ENCODE measurements at regions not wholly inside any gene's neighbourhood (a gene's known extent, or its start where the extent isn't known, plus 50 kb on each side); places are given as distances from the start of the nearest gene placed in this dataset.

DNA sequence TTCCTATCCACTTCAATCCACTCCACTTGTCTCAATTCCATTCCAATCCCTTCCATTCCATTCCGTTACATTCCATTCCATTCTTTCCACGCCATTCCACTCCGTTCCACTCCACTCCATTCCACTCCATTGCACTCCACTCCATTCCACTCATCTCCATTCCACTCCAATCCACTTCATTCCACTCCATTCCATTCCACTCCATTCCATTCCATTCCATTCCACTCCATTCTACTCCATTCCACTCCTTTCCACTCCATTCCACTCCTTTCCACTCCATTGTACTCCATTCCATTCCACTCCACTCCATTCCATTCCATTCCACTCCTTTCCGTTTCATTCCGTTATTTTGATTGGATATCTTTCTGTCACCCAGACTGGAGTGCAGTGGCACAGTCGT is 1158.7 kb downstream of the TSPY10 start:
- Histone ChIP-seq H3K9ac (ENCODE audit: low read length) (no peak overlapping the region), H3F3A (ENCODE audit: insufficient read depth, low read length) (no peaks in the 10 kb centered on the region), H3K4me1 (ENCODE audit: low read length) (no peaks in the 10 kb centered on the region), H3K36me3 (replicated peaks; ENCODE audit: insufficient read depth, low read length) (no peaks in the 10 kb centered on the region), H3K4me2 (ENCODE audit: low read depth, low read length) (no peak overlapping the region), H3K9me3 (replicated peaks; ENCODE audit: insufficient read depth, low read length) (no peaks in the 10 kb centered on the region), H3K27ac (ENCODE audit: low read length) (no peak overlapping the region), H2AFZ (ENCODE audit: low read length) (no peak overlapping the region), H3K4me3 (ENCODE audit: low read length) (no peak overlapping the region), H3K79me2 (ENCODE audit: low read length) (no peaks in the 10 kb centered on the region), H3K27me3 (replicated peaks; ENCODE audit: insufficient read depth, low read length) (no peaks in the 10 kb centered on the region), H4K20me1 (ENCODE audit: insufficient read depth, low read length) (no peaks in the 10 kb centered on the region), H3K9me2 (replicated peaks; ENCODE audit: insufficient read depth, low read length) (no peaks in the 10 kb centered on the region)
- DNase-seq = no peak
- TF ChIP-seq EZH2 (optimal IDR thresholded peaks at IDR 0.05; ENCODE audit: low read depth, low read length) = no peak
- TF ChIP-seq, protein P1, sequence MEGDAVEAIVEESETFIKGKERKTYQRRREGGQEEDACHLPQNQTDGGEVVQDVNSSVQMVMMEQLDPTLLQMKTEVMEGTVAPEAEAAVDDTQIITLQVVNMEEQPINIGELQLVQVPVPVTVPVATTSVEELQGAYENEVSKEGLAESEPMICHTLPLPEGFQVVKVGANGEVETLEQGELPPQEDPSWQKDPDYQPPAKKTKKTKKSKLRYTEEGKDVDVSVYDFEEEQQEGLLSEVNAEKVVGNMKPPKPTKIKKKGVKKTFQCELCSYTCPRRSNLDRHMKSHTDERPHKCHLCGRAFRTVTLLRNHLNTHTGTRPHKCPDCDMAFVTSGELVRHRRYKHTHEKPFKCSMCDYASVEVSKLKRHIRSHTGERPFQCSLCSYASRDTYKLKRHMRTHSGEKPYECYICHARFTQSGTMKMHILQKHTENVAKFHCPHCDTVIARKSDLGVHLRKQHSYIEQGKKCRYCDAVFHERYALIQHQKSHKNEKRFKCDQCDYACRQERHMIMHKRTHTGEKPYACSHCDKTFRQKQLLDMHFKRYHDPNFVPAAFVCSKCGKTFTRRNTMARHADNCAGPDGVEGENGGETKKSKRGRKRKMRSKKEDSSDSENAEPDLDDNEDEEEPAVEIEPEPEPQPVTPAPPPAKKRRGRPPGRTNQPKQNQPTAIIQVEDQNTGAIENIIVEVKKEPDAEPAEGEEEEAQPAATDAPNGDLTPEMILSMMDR (IDR thresholded peaks at IDR 0.05; ENCODE audit: low read length) = no peak
- TF ChIP-seq EZH2phosphoT487 (IDR thresholded peaks at IDR 0.05; ENCODE audit: low read length) = no peak

All from MM.1S (cell line).